NOMO-1 (cell line): ENCODE measurements at regions not wholly inside any gene's neighbourhood (a gene's known extent, or its start where the extent isn't known, plus 50 kb on each side); places are given as distances from the start of the nearest gene placed in this dataset.

Experiments
- DNase-seq, 2 experiments: peaks; one replicate each; lab custom pipeline; 2025; ENCODE audit not compliant: unreplicated experiment in 2 of 2; lab: John Stamatoyannopoulos, UW

- DNase-seq, result no peak
These were observed 389.4 kb downstream of the DIPK2A start for GRCh38 chr3:144361002-144361401.

GRCh38 chr3:144362126-144362525 is 390.5 kb downstream of the DIPK2A start:
- DNase-seq, result no peak

GRCh38 chr3:144363856-144364255 is 392.2 kb downstream of the DIPK2A start:
- no peak for DNase-seq

DNA sequence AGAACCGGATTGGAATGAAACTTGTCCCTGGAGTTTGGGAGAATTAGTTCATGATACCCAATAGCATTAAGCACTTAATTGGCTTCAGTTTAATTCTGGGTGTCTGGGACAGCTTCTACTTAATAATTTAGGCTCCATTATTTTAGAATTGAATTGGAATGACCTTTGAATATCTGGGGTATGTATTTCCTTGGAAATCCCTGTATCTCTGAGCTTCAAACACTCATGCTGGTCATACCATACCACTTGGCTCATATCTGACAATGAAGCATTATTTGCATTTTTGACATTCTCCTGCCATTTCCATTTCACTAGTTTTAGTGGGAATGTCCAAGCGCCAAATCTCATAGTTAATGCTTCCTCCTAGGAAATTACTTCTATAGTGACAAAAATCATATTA is 393.1 kb downstream of the DIPK2A start:
- DNase-seq, result no peak

- no peak for DNase-seq
These were observed 397.7 kb downstream of the DIPK2A start for GRCh38 chr3:144369129-144369879.

- DNase-seq, result no peak
These were observed 403.5 kb downstream of the DIPK2A start for GRCh38 chr3:144375088-144375487.

DNA sequence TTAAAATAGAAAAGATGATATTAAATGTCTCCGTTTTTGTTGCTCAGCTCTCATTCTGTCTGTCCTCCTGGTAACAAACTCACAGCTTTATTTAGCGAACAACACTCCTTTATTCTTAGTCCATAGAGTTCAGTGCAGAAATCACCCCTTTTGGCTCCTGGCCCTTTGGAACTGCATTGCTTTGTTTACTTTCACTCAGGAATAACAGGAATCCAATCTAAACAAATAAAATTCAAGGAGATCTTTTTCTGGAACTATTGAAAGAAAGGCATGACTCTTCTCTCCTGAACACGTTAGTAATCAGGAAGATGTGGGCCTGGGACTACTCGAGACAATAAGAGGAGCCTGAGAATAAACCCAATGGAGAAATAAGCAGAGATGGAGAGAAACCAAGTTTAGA is 409.2 kb downstream of the DIPK2A start:
- DNase-seq, result no peak

DNA sequence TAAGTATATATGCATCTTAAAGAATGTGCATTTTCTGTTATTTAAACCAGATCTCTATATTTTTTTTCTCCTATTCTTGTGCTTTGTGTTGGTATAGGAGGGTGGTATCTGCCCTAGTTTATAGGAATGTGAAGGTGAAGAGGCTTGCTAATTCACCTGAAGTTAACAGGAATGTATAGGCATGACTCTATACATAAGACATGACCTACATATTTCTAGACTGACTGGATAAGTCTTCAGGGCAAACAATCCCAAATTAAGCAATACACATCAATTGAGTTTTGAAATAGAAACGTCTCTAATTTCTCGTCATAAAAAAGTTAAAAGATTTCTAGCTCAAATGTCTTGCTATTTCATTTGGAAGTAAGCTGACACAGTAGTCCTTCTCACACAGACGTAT is 410.0 kb downstream of the DIPK2A start:
- DNase-seq, result no peak

DNA sequence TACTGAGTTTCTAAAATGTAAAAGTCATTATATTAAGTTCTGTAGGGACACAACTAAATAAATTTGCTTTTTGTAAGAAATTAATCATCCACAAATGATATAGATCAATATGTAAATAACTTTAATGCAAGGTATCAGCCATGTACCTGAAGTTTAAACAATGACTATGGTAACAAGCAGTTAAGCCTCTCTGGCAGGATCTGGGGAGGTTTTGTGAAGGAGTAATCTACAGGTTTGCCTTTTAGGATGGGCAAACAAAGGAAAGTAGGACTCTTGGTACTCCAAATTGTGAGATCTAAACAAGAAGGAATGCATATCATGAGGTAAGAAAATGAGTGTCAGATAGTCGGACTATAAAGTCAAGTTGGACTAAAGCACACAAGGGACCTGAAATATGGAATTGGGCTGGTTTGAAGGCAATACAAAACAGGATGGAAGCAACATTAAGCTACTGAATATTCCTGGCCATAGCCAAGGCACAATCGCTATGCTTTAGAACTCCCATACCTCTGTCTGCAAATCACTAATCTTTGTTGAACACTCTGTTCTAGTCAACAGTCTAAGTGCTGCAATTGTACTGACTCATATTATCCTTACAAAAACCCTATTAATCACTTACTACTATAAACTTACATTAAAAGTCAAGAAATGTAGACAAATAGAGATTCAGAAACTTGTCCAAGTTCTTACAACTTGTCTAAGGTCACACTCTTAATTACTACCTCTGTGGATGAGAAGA is 412.8 kb downstream of the DIPK2A start:
- DNase-seq, result no peak

GRCh38 chr3:144390786-144391185 is 419.2 kb downstream of the DIPK2A start:
- no peak for DNase-seq

GRCh38 chr3:144391236-144391635 is 419.6 kb downstream of the DIPK2A start:
- DNase-seq, result no peak

DNA sequence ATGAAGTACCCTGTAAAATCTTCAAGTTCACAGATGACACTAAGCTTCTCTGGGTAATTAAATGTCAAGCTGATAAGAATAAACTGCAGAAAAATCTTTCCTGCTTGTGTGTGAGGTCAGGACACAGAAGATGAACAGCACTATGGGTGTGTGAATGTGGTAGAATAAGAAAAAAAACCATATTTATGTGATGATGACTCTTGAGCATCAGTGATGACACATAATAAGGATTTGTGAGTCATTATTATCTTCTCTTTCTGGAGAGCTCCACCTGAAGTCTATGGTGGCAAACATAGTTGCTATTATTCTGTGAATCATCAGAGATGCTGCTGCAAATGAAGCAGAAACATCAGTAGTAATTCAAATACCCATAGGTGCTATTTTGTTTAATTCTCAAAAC is 422.4 kb downstream of the DIPK2A start:
- no peak for DNase-seq

DNA sequence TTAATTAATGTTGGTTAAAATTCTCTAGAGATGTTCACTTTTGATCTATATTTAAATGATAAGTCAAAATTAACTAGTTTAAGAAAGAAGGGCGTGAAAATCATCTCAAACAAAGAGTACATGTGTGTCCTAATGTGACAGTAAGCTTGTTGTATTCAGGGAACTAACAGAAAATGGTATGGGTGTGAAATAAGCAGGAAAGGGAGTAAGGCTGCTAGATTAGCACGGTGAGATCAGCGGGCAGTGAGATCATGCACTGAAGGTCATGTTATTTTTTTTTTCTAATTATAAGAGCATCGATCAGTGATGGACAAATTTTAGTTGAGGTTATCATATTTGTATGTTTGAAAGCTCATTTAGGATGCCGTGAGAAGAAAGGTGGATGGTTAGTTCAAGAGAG is 430.8 kb downstream of the DIPK2A start:
- DNase-seq, result no peak

GRCh38 chr3:144403040-144403457 is 431.4 kb downstream of the DIPK2A start:
- DNase-seq, result no peak

- DNase-seq, result no peak
These were observed 435.7 kb downstream of the DIPK2A start for GRCh38 chr3:144407335-144407734.

DNA sequence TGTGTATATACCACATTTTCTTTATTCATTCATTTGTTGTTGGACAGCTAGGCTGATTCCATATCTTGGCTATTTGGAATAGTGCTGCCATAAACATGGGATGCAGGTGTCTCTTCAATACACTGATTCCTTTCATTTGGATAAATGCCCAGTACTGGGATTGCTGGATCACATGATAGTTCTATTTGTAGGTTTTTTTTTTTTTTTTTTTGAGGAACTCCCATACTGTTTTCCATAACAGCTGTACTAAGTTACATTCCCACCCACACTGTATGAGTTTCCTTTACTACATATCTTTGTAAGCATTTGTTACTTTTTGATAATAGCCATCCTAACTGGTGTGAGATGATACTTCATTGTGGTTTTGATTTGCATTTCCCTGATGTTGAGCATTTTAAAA is 437.7 kb downstream of the DIPK2A start:
- no peak for DNase-seq

- DNase-seq, result no peak
These were observed 441.4 kb downstream of the DIPK2A start for GRCh38 chr3:144413068-144413467.

GRCh38 chr3:144415492-144415891 is 443.9 kb downstream of the DIPK2A start:
- no peak for DNase-seq

DNA sequence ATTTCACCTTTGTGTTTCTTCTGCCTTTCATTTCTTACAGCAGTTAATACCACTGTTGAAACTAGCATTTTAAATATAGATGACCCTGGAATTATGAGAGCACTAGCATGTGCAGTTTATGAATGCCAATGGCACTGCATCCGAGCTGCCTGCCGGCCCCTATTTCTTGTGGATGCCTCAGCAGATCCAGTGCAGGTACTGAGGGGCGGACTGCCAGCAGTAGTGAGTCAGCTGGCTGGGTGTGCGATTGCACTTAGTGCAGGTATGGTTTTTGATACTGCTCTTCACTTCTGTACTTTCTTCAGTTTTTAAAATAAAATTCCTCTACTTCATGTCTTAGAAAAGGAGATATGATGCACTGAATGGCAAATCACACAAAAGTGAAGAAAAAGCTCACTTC is 453.0 kb downstream of the DIPK2A start:
- DNase-seq, result no peak

DNA sequence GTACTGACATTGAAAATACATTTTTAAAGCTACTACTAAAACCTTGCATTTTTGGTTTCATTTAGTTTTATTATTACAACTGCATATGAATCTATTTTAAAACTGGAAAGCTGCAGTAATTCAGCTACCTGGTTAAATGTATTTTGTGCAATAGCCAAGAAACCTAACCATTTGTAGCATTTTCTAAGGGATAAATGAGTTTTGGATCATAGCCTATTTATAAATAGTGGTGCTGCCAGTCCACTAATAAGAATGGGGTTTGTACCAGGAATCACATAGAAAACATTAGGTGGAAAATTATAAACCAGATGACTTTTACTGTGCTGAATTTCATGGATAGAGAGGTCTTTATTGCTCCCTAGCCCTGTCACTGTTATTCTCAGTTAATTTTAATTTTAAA is 454.7 kb downstream of the DIPK2A start:
- no peak for DNase-seq

DNA sequence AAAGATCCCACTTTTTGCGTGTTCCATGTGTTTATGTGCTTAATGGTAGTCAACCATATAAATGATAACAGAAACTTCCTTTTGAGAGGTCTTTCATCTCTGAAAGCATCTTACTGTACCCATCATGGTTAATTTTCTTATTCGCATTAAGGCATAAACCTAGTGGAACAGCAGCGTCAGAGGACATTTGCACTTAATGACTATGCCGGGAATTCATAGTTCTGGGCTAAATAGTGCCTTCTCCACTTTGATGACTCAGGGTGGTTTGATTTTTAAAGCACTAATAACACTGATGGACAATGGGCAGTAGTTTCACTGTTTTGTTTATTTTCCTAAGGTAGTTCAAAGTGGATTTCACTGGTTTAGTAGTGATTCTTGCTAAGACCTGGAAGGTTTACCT is 455.3 kb downstream of the DIPK2A start:
- DNase-seq, result no peak

DNA sequence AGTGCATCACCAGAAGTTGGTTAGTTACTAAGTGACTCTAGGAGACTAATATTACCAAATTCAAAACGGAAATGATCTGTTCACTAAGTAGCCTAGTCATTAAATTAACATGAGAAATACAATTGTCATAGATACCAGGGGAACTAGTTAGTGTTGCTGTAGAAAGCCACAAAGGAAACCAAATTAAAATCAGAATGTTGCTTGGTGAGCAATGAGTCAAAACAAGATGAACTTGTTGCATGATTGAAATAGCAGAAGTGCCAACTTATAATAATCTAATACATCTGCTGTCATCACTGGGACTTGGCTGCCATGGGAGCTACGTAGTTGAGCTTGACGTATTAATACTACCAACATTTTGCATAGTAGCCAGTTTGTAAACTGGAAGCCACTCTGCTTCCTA is 458.1 kb downstream of the DIPK2A start:
- DNase-seq, result peak in 1 of 2 experiments; percentile 11
